Neural cell (in vitro differentiated cells): ENCODE measurements at regions not wholly inside any gene's neighbourhood (a gene's known extent, or its start where the extent isn't known, plus 50 kb on each side); places are given as distances from the start of the nearest gene placed in this dataset.

Experiments used
- EP300 ChIP-seq: fragments of 450-650 bp; conservative IDR thresholded peaks from 2 replicates; pipeline ENCODE4 v1.6.1; 2014; ENCODE audit warnings: antibody characterized with exemption, mild to moderate bottlenecking, moderate library complexity; ENCODE audit not compliant: poor library complexity, severe bottlenecking
- EZH2 ChIP-seq: fragments of 200-600, 300-800 bp; shearing (Covaris generic), sonication (generic); IDR thresholded peaks from 2 replicates; pipeline ENCODE4 v1.6.1; 2014; ENCODE audit warnings: antibody characterized with exemption, low read length, borderline replicate concordance, mild to moderate bottlenecking; ENCODE audit not compliant: insufficient read depth, poor library complexity, severe bottlenecking
- MXI1 ChIP-seq: fragments of 450-650 bp; conservative IDR thresholded peaks from 2 replicates; pipeline ENCODE4 v1.6.1; 2014; ENCODE audit warnings: antibody characterized with exemption, mild to moderate bottlenecking; ENCODE audit not compliant: poor library complexity, severe bottlenecking
- POLR2AphosphoS5 ChIP-seq: IDR thresholded peaks from 2 replicates; pipeline ENCODE4 v1.6.1; 2012
- RAD21 ChIP-seq: fragments of 450-650 bp; conservative IDR thresholded peaks from 2 replicates; pipeline ENCODE4 v1.6.1; 2014; ENCODE audit warnings: antibody characterized with exemption, mild to moderate bottlenecking, moderate library complexity
- TAF1 ChIP-seq: IDR thresholded peaks from 2 replicates; pipeline ENCODE4 v1.6.1; 2012; ENCODE audit warnings: low read depth
- TF ChIP-seq, protein P1 (sequence below): fragments of 450-650 bp; IDR thresholded peaks from 2 replicates; pipeline ENCODE4 v1.5.1; 2014; ENCODE audit warnings: antibody characterized with exemption, mild to moderate bottlenecking, moderate library complexity; ENCODE audit not compliant: poor library complexity, severe bottlenecking

DNA sequence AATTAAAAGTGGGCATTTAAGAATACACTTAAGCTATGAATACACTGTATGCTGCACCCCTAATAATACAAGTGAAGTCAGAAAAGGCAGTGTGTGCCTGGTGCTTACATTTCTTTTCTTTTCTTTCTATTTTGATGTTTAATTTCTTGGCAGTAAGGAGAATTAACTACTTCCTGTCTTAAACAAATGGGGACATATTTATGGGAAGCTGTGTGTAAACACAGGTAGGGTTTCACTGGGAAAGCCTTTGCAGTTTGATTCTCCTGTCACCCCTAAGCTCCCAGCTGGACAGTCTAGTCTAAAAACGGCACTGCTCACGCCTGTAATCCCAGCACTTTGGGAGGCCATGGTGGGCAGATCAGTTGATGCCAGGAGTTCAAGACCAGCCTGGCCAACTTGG is 146.0 kb downstream of the MIS18A start:
- TF ChIP-seq, protein P1, sequence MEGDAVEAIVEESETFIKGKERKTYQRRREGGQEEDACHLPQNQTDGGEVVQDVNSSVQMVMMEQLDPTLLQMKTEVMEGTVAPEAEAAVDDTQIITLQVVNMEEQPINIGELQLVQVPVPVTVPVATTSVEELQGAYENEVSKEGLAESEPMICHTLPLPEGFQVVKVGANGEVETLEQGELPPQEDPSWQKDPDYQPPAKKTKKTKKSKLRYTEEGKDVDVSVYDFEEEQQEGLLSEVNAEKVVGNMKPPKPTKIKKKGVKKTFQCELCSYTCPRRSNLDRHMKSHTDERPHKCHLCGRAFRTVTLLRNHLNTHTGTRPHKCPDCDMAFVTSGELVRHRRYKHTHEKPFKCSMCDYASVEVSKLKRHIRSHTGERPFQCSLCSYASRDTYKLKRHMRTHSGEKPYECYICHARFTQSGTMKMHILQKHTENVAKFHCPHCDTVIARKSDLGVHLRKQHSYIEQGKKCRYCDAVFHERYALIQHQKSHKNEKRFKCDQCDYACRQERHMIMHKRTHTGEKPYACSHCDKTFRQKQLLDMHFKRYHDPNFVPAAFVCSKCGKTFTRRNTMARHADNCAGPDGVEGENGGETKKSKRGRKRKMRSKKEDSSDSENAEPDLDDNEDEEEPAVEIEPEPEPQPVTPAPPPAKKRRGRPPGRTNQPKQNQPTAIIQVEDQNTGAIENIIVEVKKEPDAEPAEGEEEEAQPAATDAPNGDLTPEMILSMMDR, result no peak
- TF ChIP-seq EP300, result no peak
- TF ChIP-seq RAD21, result no peak
- no peak for TF ChIP-seq EZH2
- no peak for TF ChIP-seq TAF1
- no peak for TF ChIP-seq POLR2AphosphoS5
- no peak for TF ChIP-seq MXI1
